ENCODE measurements at regions not wholly inside any gene's neighbourhood (a gene's known extent, or its start where the extent isn't known, plus 50 kb on each side); places are given as distances from the start of the nearest gene placed in this dataset.

GRCh38 chr2:55775828-55776227 is 82.2 kb upstream of the PNPT1 start:
- DNase-seq, result no peak
- no peak overlapping the region for H4K5ac ChIP-seq (ENCODE audit: low read depth, low read length)
- no peak overlapping the region for H3K23ac ChIP-seq (ENCODE audit: low read depth, low read length)
- dilution Hi-C loops (cut with HindIII; ENCODE audit: low sequenced_read_pairs, unreplicated experiment), result no loop called here
- no peak overlapping the region for H2BK5ac ChIP-seq (ENCODE audit: low read depth, low read length, poor library complexity, severe bottlenecking)
- no peak overlapping the region for H3K4me2 ChIP-seq (ENCODE audit: low read depth, low read length)
- H4K8ac ChIP-seq (ENCODE audit: low read depth in 2 of 2, low read length in 2 of 2), result no peak overlapping the region; a peak in 1 of 4 replicates
- no peak overlapping the region for H2AFZ ChIP-seq (replicated peaks; ENCODE audit: low read length, poor library complexity)
- in situ Hi-C loops (cut with MboI; ENCODE audit: low sequenced_read_pairs), result no loop called here
- TF ChIP-seq POLR2A (IDR thresholded peaks at IDR 0.05; ENCODE audit: low read depth, low read length), result no peak
- TF ChIP-seq FOS (IDR thresholded peaks at IDR 0.05; ENCODE audit: low read depth, low read length), result no peak
- TF ChIP-seq CEBPB (IDR thresholded peaks at IDR 0.05; ENCODE audit: low read depth, low read length), result no peak
- TF ChIP-seq, protein P1, sequence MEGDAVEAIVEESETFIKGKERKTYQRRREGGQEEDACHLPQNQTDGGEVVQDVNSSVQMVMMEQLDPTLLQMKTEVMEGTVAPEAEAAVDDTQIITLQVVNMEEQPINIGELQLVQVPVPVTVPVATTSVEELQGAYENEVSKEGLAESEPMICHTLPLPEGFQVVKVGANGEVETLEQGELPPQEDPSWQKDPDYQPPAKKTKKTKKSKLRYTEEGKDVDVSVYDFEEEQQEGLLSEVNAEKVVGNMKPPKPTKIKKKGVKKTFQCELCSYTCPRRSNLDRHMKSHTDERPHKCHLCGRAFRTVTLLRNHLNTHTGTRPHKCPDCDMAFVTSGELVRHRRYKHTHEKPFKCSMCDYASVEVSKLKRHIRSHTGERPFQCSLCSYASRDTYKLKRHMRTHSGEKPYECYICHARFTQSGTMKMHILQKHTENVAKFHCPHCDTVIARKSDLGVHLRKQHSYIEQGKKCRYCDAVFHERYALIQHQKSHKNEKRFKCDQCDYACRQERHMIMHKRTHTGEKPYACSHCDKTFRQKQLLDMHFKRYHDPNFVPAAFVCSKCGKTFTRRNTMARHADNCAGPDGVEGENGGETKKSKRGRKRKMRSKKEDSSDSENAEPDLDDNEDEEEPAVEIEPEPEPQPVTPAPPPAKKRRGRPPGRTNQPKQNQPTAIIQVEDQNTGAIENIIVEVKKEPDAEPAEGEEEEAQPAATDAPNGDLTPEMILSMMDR (conservative IDR thresholded peaks at IDR 0.05; ENCODE audit: low read depth, low read length), result no peak
- TF ChIP-seq MAZ (IDR thresholded peaks at IDR 0.05; ENCODE audit: borderline replicate concordance, low read depth, low read length), result no peak
- TF ChIP-seq MAFK (IDR thresholded peaks at IDR 0.05; ENCODE audit: low read depth, low read length), result no peak
- no peak for TF ChIP-seq ELK1 (IDR thresholded peaks at IDR 0.05; ENCODE audit: borderline replicate concordance, low read depth, low read length)
- TF ChIP-seq CHD1 (IDR thresholded peaks at IDR 0.05; ENCODE audit: low read depth, low read length), result no peak
- H3K14ac ChIP-seq (replicated peaks; ENCODE audit: low read depth, low read length), result no peak overlapping the region
- no peaks in the 10 kb centered on the region for H3K79me1 ChIP-seq (ENCODE audit: low read depth in 1 of 2, low read length in 2 of 2)
- ChIA-PET POLR2A (ENCODE audit: unreplicated experiment) (no interaction called here), CTCF (no interaction called here)
- peaks cover 6% of the 10 kb centered on the region for H3K9me1 ChIP-seq (ENCODE audit: insufficient read depth, low read length)
- H4K20me1 ChIP-seq (ENCODE audit: insufficient read depth, low read length), result no peaks in the 10 kb centered on the region
- no peak overlapping the region for H3K4ac ChIP-seq (ENCODE audit: low read depth, low read length)
- intact Hi-C loops (cut with micrococcal nuclease), result no loop called here
- H3K18ac ChIP-seq (ENCODE audit: low read depth, low read length), result no peak overlapping the region
- no peak overlapping the region for H3K9ac ChIP-seq (ENCODE audit: low read depth, low read length)
- no peak overlapping the region for H2AK9ac ChIP-seq (replicated peaks; ENCODE audit: low read depth, low read length, poor library complexity)
- H3K4me3 ChIP-seq (ENCODE audit: insufficient read depth, low read depth, low read length), result no peak overlapping the region
- no peak overlapping the region for H2BK120ac ChIP-seq (ENCODE audit: low read depth, low read length)
- no peak overlapping the region for H3K56ac ChIP-seq (ENCODE audit: extremely low read depth, insufficient read depth, low read length)
- H3K36me3 ChIP-seq (ENCODE audit: control insufficient read depth, insufficient read depth, low read length), result no peaks in the 10 kb centered on the region
- no peak overlapping the region for H2AK5ac ChIP-seq (ENCODE audit: low read depth, low read length)
- no peak overlapping the region for H2BK20ac ChIP-seq (ENCODE audit: low read depth, low read length)
- H2BK15ac ChIP-seq (ENCODE audit: low read depth, low read length), result no peak overlapping the region
- ATAC-seq (ENCODE audit: low read depth), result no peak
- H3K9me3 ChIP-seq (ENCODE audit: control insufficient read depth, insufficient read depth, low read length), result no peaks in the 10 kb centered on the region
- H3K27ac ChIP-seq (ENCODE audit: insufficient read depth, low read length), result no peak overlapping the region
- no peak overlapping the region for H4K91ac ChIP-seq (ENCODE audit: insufficient read depth, low read depth, low read length)
- H3K27me3 ChIP-seq (ENCODE audit: control insufficient read depth, insufficient read depth, low read length), result no peaks in the 10 kb centered on the region
- peaks cover 9% of the 10 kb centered on the region for H3K4me1 ChIP-seq (ENCODE audit: control insufficient read depth, insufficient read depth, low read length)
- no TSS peak for BruUV-seq (replicated peaks)
- no CpG with 5 or more reads among the region's 4 CpGs for WGBS, 2 experiments (ENCODE audit: extremely low coverage in 2 of 2, insufficient read length in 1 of 2)

Measured in IMR-90 (cell line).